HG03575 (cell line): ENCODE measurements at regions not wholly inside any gene's neighbourhood (a gene's known extent, or its start where the extent isn't known, plus 50 kb on each side); places are given as distances from the start of the nearest gene placed in this dataset.
"Not testable (repeated sequence)": the region's sequence is repeated elsewhere in the genome, so short reads cannot be mapped to it uniquely, and the experiment has no call there.

Source experiments
- ATAC-seq: cut with Tn5 transposase; IDR thresholded peaks from one replicate; pipeline ENCODE4 v1.9.1; 2021; ENCODE audit not compliant: unreplicated experiment, insufficient number of reproducible peaks, low FRiP score; ENCODE audit errors: extremely low read depth

DNA sequence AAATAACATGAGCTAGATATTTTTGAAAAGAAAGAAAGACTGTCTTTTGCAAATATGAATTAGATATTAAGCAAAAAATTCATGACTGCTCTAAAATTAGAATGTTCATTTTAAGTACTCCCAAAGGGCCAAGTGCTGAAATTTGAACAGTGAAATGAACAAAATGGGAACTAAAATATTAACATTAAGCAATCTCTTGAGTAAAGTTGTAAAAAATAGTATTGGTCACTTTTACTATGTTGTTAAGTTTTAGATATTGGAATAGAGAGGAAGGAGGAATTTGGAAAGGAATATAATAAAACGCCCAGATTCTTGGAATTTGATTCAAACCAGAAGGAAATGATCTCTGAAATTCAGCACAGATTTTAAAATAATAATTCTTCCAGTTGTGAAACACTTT, 125.9 kb upstream of the ANK2 start:
- ATAC-seq, result no peak

DNA sequence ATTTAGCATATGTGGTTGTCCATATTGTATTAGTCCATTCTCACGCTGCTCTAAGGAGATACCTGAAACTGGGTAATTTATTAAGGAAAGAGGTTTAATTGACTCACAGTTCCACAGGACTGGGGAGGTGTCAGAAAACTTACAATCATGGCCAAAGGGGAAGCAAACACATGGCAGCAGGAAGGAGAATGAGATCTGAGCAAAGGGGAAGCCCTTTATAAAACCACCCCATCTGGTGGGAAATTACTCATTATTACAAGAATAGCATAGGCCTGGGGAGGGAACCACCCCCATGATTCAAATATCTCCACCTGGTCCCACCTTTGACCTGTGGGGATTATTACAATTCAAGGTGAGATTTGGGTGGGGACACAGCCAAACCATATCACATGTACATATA, 122.6 kb upstream of the ANK2 start:
- ATAC-seq, result no peak

DNA sequence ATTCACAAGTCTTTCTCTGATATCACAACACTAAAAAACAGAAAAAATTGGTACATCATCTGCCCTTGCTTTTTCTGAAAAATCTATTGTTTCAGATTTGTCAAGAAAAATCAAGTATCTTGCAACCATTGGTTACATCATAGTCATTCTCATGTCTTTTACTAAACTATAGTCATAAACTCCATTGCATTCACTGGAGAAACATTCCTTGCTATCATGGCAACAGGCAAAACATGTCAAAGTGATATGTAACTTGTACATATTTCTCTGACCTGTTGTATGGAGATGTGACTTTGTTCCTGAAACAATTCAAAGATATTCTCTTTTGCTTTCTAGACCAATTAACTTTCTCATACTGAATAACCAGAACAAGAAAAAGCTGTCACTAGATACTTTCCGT, 121.9 kb upstream of the ANK2 start:
- no peak for ATAC-seq

DNA sequence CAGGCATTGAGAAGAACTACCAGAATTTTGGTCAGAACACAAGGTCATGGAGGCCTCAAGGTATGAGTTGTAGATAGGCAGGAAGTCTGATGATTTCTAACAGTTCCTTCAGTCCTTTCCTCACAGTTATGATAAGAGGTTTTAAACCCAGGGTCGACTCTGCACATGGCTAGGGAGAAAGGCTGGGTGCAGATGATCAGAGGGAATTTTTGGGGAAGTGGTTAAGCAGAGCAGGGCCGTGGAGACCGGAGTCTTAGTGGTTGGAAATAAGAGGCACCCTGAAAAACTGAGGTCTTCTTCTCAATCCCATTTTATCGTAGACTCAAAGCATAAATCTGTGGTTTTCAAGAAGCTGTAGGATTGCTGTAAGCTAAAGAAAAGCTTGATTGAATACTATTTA, 118.5 kb upstream of the ANK2 start:
- no peak for ATAC-seq

DNA sequence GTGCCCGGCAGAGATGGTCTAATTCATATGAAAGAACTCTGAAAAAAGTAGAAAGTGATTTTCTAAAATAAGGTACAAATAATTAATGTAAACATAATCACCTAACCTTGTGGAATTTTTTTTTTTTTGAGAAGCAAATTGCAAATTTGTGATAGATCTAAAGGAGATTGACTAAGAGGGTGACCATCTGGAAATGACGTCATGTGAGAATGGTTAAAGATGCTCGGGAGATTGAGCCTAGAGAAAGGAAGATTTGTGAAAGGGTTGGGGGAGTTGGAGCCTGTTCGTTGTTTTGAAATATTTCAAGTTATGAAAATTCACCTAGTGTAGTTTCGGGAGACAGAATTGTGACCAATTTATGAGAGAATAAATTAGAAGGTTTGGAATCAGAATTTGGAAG, 115.7 kb upstream of the ANK2 start:
- ATAC-seq, result no peak

DNA sequence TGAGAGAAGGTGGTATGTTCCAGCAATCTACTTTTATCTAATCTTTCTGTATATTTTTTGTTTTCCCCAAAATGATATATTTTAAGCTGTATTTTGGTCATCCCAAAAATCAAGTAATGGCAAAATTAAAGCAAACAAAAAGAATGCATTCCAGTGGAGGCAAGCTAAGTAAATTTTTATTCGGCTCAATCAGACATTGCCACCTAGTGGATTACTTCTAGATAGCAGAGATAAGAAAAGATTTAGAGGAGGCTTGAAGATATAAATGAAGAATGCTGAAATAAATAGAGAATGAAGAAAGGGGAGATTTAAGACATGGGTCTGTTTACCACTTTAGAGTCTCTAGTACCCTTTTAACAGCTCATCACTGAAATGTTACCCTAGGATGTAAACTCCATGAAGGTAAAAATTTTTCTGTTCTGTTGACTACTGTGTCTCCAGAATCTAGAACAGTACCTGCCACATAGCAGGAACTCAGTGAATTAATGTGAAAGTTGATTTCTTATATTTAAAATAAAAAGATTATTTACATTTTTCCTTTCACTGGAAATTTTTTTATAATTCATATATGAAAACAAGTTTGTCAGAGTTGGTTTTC, 110.9 kb upstream of the ANK2 start:
- no peak for ATAC-seq

DNA sequence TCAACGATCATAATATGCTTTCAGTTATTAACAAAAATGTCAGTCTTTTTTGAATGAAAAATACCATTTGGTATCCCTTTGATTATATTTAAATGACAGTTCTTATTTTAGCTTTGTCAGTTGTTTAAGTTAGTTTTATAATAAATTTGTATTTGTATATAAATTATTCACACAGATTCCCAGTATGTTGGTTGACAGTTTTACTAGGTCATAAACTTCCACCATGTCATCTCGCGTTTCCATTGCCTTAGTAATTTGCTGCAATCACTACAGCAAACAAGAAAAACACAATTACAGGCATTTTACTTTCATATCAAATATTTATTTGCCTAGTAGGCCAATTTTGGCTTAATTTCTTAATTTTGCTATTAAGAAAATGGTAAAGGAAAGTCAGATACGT, 109.6 kb upstream of the ANK2 start:
- no peak for ATAC-seq

DNA sequence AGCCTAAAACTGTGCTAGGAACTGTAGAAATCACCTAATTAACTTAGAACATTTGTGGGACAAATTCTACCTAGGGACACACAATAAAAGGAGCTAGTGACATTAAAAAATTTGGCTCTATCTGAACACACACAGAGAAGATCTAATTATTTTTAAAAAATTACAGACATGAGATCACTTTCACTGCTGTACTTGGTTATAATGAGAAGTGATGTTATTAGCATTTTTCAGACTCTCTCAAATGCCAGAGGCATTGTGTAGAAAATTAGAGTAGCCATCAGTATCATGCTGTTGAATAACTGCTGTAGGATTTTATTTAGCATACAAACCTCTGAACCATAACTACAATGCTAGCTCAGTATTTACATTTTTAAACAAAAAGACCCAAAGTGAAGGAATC, 109.1 kb upstream of the ANK2 start:
- no peak for ATAC-seq

DNA sequence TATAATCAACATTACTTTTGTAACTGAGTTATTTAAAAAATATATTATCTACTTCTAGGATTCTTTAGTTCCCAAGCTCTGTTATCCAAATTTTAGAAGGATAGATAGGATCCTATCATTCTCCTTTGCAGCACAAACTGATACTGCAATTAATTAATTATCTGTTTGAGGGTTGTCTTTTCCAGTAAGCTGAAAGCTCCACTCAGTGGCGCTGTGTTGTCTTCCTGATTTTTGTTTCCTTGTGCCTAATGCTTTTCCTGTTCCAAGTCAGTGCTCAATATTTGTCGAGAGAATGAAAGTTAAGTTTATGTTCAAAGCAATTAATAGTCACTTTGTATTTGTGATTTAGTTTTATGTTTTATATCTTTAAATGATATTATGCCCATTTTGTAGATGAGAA, 107.4 kb upstream of the ANK2 start:
- no peak for ATAC-seq

DNA sequence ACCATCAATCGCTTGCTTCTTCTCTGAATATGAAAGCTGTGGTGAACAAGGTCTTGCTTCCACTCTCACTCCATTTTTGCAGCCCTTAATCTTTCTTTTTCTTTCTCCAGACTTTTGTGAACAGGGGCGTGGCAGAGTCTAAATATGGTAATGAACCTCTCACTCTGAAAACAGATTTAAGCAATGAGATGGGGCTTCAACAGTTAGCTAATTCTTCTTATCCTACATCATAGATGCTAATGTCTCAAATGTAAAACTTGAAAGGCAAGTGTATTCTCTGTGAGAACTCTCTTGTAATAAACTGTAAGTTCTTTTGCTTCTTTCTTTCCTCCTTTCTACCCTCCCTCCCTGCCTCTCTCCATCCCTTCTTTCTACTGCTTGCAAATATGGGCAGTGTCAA, 106.5 kb upstream of the ANK2 start:
- ATAC-seq, result no peak

DNA sequence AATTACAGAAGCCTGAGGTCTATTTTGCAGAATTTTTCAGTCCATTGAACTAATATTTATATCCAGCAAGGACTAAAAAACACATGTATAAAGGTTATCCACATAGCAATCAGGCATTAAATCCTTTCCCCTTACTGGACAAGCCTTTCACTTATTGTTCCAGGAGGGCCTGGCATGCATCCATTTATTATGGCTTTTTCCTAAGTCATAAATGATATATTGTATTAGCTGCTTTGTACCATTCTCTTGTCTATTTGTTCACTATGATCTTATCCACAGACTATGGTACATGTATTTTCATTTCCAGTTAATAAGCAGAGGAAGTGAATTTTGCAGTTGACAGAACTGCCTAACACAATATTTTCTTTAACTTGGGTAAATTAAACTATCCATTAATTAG, 105.4 kb upstream of the ANK2 start:
- ATAC-seq, result no peak

DNA sequence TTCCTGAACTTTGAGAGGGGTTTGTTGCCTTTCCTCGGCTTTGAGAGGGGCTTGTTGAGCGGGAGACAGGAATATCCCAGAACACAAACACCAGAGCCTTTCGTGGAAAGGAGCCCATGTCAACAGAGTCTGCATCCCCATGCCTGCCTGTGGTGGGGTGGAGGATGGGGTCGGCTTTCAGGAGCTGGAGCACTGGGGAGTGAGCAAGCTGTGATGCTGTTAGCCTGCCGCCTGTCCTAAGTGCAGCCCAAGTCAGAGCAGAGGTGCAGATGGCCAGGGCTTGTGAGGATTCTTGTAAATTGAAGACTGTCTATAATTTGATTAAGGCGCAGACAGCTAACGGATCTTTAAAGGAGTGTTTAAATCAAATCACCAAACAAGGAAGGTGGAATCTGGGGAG, 103.3 kb upstream of the ANK2 start:
- ATAC-seq, result no peak

DNA sequence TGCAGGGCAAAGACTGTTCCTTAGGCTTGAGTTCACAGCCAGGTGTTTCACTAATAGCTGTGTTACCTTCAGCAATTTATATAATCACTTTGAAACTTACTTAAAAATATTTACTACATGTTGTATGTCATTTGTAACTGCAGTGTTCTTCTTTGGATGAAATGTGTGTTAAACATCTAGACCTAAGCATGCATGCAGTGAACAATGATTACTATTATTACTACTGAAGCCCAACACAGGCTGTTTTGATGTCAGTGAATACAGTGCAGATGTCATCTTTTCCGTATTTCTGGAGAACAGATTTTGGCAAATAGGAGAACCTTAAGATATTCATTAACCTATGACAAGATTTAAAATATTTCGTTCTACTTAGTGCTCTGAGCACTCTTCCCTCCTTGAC, 101.8 kb upstream of the ANK2 start:
- no peak for ATAC-seq

DNA sequence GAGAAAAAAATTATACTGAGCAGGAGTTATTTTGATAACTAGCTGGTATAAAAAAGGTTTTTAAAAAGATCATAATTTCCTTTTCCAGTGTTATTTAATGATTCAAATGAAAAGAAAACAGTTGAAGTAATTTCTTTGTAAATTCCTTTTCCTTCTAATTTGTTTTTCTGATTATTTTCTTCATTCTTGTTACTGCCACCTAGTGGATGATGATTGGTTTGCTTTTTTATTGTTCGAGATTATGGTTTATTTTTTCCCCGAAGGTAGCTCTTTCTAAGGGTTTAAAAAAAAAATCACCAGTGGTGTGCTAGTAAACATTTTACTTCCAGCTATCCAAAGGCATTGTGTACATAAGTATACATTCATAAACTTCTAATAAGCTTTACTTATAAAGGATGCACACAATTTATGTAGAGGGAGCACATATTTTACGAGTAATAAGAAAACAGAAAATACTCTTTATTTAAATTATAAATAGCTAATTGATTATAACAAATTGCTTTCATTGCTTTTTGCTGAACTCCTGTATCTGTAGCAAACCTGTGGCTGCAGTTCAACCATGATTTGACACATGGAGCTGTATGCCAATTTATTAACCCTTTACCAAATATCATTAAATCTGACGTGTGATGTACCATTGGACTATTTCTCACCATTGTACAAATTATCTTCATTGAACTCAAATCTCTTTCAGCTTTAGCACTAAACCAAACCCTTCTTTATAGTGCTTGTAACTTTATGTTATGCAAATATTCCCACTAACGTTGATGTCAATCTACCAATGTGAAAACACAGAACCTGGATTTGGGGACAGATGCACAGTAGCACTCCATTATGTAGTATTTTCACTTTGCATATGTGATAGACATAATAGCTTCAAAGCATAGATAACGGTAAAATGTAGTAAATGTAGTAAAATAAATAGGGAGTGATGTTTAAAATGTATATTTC, 97.8 kb upstream of the ANK2 start:
- no peak for ATAC-seq

DNA sequence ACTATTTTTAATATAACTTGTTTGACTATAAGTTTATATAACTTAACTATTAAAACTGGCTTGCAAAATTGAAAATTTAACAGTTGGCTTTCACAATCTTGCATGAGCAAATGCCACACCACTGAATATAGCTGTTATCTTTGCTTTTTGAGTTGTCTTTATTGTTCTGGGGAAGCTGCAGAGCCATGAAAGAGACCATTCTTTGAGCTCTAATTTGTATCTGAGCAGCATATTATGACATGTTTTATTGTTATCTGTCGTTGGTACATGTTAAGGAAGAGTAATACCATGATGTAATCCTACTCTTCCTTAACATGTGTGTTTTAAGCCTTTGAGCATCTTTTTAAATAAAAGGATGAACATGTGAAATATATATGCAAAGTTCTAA, 97.1 kb upstream of the ANK2 start:
- no peak for ATAC-seq

DNA sequence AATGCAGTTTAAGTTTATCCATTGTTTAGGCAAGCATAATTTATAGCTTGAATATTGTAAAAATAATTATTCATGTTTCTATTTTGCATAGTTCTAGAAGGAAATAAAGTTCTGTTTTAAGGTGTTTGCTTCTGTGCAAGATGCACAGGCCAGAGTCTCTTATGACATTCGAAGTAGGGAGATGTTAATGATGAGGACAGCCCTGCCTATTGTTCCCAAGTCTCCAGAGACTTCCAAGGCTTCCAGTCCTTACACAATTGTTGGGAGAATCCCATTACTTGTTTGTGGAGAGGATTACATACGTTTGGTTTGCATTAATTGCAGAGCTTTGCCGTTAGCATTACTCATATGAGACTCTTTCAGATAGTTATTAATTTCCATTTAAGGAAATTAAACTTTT, 96.2 kb upstream of the ANK2 start:
- no peak for ATAC-seq

DNA sequence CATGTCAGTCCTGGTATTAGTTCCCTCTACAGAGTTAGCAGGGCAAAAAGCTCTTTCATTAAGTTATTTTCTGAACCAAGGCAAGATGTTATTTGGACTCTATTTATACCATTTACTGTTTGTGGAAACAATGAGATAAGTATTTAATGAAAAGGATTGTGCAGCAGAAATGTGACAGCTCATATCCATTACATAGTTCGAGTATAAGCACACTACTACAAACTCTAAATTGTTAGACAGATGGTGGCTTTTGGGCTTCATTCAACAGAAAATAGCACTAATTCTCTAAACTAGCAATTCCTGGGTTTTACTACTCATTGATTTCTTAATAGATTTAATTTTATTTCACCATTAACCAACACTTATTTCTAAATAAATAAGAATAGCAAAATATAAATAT, 95.2 kb upstream of the ANK2 start:
- ATAC-seq, result no peak

DNA sequence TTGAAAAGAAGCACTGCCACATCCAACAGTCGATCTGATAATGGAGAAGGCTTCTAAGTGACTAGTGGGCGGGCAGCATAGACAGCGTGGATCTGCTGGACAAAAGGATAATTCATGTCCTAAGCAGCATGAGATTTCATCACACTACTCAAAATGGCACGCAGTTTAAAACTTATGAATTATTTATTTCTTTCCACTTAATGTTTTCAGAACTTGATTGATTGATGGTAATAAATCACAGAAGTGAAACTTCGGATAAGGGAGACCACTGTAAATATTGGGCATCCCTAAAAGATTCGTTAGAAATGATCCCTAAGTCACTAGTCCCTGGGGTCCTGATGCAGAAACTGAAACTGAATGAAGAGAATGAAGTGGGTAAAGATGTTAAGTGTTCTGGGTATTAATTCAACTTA, 93.0 kb upstream of the ANK2 start:
- ATAC-seq, result no peak

DNA sequence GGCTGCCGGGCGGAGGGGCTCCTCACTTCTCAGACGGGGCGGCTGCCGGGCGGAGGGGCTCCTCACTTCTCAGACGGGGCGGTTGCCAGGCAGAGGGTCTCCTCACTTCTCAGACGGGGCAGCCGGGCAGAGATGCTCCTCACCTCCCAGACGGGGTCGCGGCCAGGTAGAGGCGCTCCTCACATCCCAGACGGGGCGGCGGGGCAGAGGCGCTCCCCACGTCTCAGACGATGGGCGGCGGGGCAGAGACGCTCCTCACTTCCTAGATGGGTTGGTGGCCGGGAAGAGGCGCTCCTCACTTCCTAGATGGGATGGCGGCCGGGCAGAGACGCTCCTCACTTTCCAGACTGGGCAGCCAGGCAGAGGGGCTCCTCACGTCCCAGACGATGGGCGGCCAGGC, 91.7 kb upstream of the ANK2 start:
- not testable (repeated sequence) for ATAC-seq

DNA sequence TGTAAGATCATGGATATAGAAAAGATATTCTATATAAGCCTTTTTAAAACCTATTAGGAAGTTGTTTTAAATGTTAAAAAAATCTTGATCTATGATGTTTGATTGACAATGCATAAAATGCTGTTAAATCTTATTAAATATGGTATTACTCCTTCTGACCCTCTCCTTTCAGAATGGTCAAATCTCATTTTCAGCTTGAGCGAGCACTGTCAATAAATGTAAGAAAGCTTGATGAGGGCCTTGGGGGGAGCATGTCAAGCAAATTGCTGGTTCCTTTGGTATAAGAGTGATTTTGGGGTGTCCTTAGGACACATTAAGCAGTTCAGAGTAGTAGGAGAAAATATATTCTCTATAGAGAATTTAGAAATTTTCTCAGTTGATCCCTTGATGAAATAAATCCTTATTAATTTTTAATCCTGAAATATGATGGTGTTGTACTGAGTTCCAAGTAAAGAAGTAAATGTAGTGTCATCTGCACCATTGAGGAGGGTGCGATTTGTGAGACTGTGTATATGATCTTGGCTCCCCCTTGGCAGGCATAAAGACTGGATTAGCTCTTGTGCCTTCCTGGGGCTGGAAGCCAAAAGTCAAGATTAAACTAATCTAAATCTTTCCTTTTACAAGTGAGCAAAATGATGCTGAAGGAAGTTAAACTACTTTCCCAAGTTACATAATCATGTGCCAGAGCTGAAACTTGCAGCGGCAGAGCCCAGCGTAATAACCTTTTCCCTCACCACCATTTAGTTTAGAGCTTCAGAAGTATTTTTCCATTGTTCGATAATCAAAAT, 82.6 kb upstream of the ANK2 start:
- ATAC-seq, result no peak
